Mesenchymal stem cell (in vitro differentiated cells and primary cell): ENCODE measurements at regions not wholly inside any gene's neighbourhood (a gene's known extent, or its start where the extent isn't known, plus 50 kb on each side); places are given as distances from the start of the nearest gene placed in this dataset.

Source experiments
- DNase-seq: peaks from one replicate; pipeline ENCODE4 v3.0.0-alpha.2; 2013
- H2AFZ ChIP-seq: one replicate; pipeline ENCODE4 v1.6.1; 2013; ENCODE audit warnings: low read depth, mild to moderate bottlenecking, control low read depth, inconsistent platforms, low read length, moderate library complexity
- H2AK5ac ChIP-seq: 2 replicates; pipeline ENCODE4 v1.6.1; 2013; ENCODE audit warnings: low read length, moderate library complexity, mild to moderate bottlenecking, inconsistent platforms; ENCODE audit not compliant: severe bottlenecking
- H2BK120ac ChIP-seq: one replicate; pipeline ENCODE4 v1.6.1; 2013; ENCODE audit warnings: low read depth, mild to moderate bottlenecking, inconsistent platforms, low read length, moderate library complexity
- H2BK12ac ChIP-seq, 2 experiments: one replicate each; pipeline ENCODE4 v1.6.1; 2013; ENCODE audit warnings: inconsistent platforms in 2 of 2, low read length in 2 of 2, mild to moderate bottlenecking in 2 of 2, moderate library complexity in 2 of 2, control low read depth in 1 of 2
- H2BK15ac ChIP-seq: one replicate; pipeline ENCODE4 v1.6.1; 2013; ENCODE audit warnings: mild to moderate bottlenecking, low read depth, inconsistent platforms; ENCODE audit not compliant: poor library complexity, severe bottlenecking
- H2BK5ac ChIP-seq: 2 replicates; pipeline ENCODE4 v1.6.1; 2013; ENCODE audit warnings: low read depth, mild to moderate bottlenecking, low read length, control low read depth, inconsistent platforms; ENCODE audit not compliant: poor library complexity, severe bottlenecking
- H3K14ac ChIP-seq, 2 experiments: one replicate each; pipeline ENCODE4 v1.6.1; 2013; ENCODE audit warnings: inconsistent platforms in 2 of 2, low read length in 2 of 2, control low read depth in 1 of 2, mild to moderate bottlenecking in 1 of 2, moderate library complexity in 1 of 2
- H3K18ac ChIP-seq, 2 experiments: one replicate each; pipeline ENCODE4 v1.6.1; 2013; ENCODE audit warnings: inconsistent platforms in 2 of 2, low read length in 2 of 2, control low read depth in 1 of 2, low read depth in 1 of 2, mild to moderate bottlenecking in 1 of 2
- H3K23ac ChIP-seq, 2 experiments: one replicate each; pipeline ENCODE4 v1.6.1; 2013; ENCODE audit warnings: inconsistent platforms in 2 of 2, low read length in 2 of 2, mild to moderate bottlenecking in 2 of 2, moderate library complexity in 2 of 2, control low read depth in 1 of 2
- H3K27ac ChIP-seq: 2 replicates; pipeline ENCODE4 v1.5.1; 2013; ENCODE audit warnings: mild to moderate bottlenecking, moderate library complexity, low read length, control low read depth, inconsistent platforms; ENCODE audit not compliant: poor library complexity, severe bottlenecking
- H3K27me3 ChIP-seq, 2 experiments: 2 replicates each; pipeline versions ENCODE4 v1.6.1 to v1.7.0; 2013; ENCODE audit warnings: low read length in 2 of 2, mild to moderate bottlenecking in 2 of 2, moderate library complexity in 2 of 2, control low read depth in 1 of 2, inconsistent platforms in 1 of 2; ENCODE audit not compliant: control insufficient read depth in 1 of 2, insufficient read depth in 1 of 2
- H3K36me3 ChIP-seq, 2 experiments: 2 replicates each; pipeline versions ENCODE4 v1.6.1 to v1.7.0; 2013; ENCODE audit warnings: low read length in 2 of 2, control low read depth in 1 of 2, inconsistent platforms in 1 of 2, low read depth in 1 of 2, mild to moderate bottlenecking in 1 of 2; ENCODE audit not compliant: insufficient read depth in 2 of 2, control insufficient read depth in 1 of 2
- H3K4ac ChIP-seq, 2 experiments: one replicate each; pipeline ENCODE4 v1.6.1; 2013; ENCODE audit warnings: inconsistent platforms in 2 of 2, low read length in 2 of 2, mild to moderate bottlenecking in 2 of 2, moderate library complexity in 2 of 2, control low read depth in 1 of 2, low read depth in 1 of 2
- H3K4me1 ChIP-seq: 2 replicates; pipeline ENCODE4 v1.6.1; 2013; ENCODE audit warnings: low read depth, low read length, control low read depth; ENCODE audit not compliant: control insufficient read depth, insufficient read depth
- H3K4me2 ChIP-seq: 2 replicates; pipeline ENCODE4 v1.6.1; 2013; ENCODE audit warnings: low read length, mild to moderate bottlenecking, inconsistent platforms; ENCODE audit not compliant: poor library complexity, severe bottlenecking
- H3K4me3 ChIP-seq, 2 experiments: 2 replicates each; pipeline versions ENCODE4 v1.5.1 to v1.7.0; 2013; ENCODE audit warnings: low read length in 2 of 2, mild to moderate bottlenecking in 2 of 2, control low read depth in 1 of 2, low read depth in 1 of 2; ENCODE audit not compliant: insufficient read depth in 1 of 2
- H3K79me1 ChIP-seq: replicated peaks from 2 replicates; pipeline ENCODE4 v1.6.1; 2013; ENCODE audit warnings: mild to moderate bottlenecking, control low read depth, low read length, inconsistent platforms; ENCODE audit not compliant: poor library complexity, severe bottlenecking
- H3K9ac ChIP-seq: 2 replicates; pipeline ENCODE4 v1.7.0; 2013; ENCODE audit warnings: mild to moderate bottlenecking, low read length, moderate library complexity
- H3K9me3 ChIP-seq: 2 replicates; pipeline ENCODE4 v1.7.0; 2013; ENCODE audit warnings: mild to moderate bottlenecking, low read length; ENCODE audit not compliant: control insufficient read depth
- H4K8ac ChIP-seq: one replicate; pipeline ENCODE4 v1.6.1; 2013; ENCODE audit warnings: inconsistent platforms, mild to moderate bottlenecking, low read length, moderate library complexity
- H4K91ac ChIP-seq: one replicate; pipeline ENCODE4 v1.6.1; 2013; ENCODE audit warnings: mild to moderate bottlenecking, low read length, inconsistent platforms
- WGBS: methylation state at CpG from one replicate; pipeline ENCODE4 v1.1.7; 2013; ENCODE audit warnings: mixed read lengths; 5-methylcytosine and 5-hydroxymethylcytosine counted together

- Histone ChIP-seq H3K18ac (no peak overlapping the region), H3K4me2 (no peak overlapping the region), H2BK12ac (no peak overlapping the region), H2AFZ (no peak overlapping the region), H3K27ac (no peak overlapping the region), H3K4me3 (no peak overlapping the region), H3K79me1 (no peaks in the 10 kb centered on the region), H3K23ac (no peak overlapping the region), H3K36me3 (no peaks in the 10 kb centered on the region), H3K4ac (no peak overlapping the region), H3K9ac (no peak overlapping the region), H3K4me1 (no peaks in the 10 kb centered on the region), H4K91ac (no peak overlapping the region), H3K14ac (no peak overlapping the region), H3K27me3 (peaks cover 6 to 37% of the 10 kb centered on the region in 2 experiments), H4K8ac (no peak overlapping the region), H2BK5ac (no peak overlapping the region), H2BK15ac (no peak overlapping the region), H2BK120ac (no peak overlapping the region), H2AK5ac (no peak overlapping the region), H3K9me3 (no peaks in the 10 kb centered on the region)
- 77% methylated on average over 7 of the region's 8 CpGs for WGBS
- no peak for DNase-seq
Measured at GRCh38 chr4:184953421-184953945, 64.8 kb upstream of the HELT start.

- H3K14ac ChIP-seq = no peak overlapping the region
- H3K36me3 ChIP-seq = no peaks in the 10 kb centered on the region
- no peaks in the 10 kb centered on the region for H3K4me1 ChIP-seq
- WGBS = 82% methylated on average over 9 of the region's 9 CpGs
- no peak overlapping the region for H3K4me3 ChIP-seq
- no peak overlapping the region for H3K27ac ChIP-seq
- no peak overlapping the region for H3K9ac ChIP-seq
- H2BK5ac ChIP-seq = no peak overlapping the region
- H4K91ac ChIP-seq = no peak overlapping the region
- H3K18ac ChIP-seq = no peak overlapping the region
- peaks cover 4 to 32% of the 10 kb centered on the region in 2 experiments for H3K27me3 ChIP-seq
- H3K23ac ChIP-seq = no peak overlapping the region
- H3K4me2 ChIP-seq = no peak overlapping the region
- H2BK15ac ChIP-seq = no peak overlapping the region
- no peak overlapping the region for H2AFZ ChIP-seq
- H3K4ac ChIP-seq = no peak overlapping the region
- H3K9me3 ChIP-seq = no peaks in the 10 kb centered on the region
- H2AK5ac ChIP-seq = no peak overlapping the region
- H3K79me1 ChIP-seq = no peaks in the 10 kb centered on the region
- no peak overlapping the region for H2BK12ac ChIP-seq
- no peak overlapping the region for H2BK120ac ChIP-seq
- no peak overlapping the region for H4K8ac ChIP-seq
- DNase-seq = no peak
Measured at GRCh38 chr4:184953971-184954370, 64.3 kb upstream of the HELT start.

GRCh38 chr4:184954482-184954881 is 63.8 kb upstream of the HELT start:
- no peaks in the 10 kb centered on the region for H3K36me3 ChIP-seq
- no peak overlapping the region for H2AK5ac ChIP-seq
- no peak overlapping the region for H3K18ac ChIP-seq
- no peak overlapping the region for H2BK120ac ChIP-seq
- peaks cover 0 to 29% of the 10 kb centered on the region in 2 experiments for H3K27me3 ChIP-seq
- H3K4me2 ChIP-seq = no peak overlapping the region
- H3K79me1 ChIP-seq = no peaks in the 10 kb centered on the region
- H3K4me1 ChIP-seq = no peaks in the 10 kb centered on the region
- H3K27ac ChIP-seq = no peak overlapping the region
- no peak overlapping the region for H2BK15ac ChIP-seq
- 81% methylated on average over 12 of the region's 12 CpGs for WGBS
- H3K23ac ChIP-seq = no peak overlapping the region
- no peak overlapping the region for H2AFZ ChIP-seq
- DNase-seq = no peak
- no peak overlapping the region for H3K14ac ChIP-seq
- H2BK5ac ChIP-seq = no peak overlapping the region
- H3K4ac ChIP-seq = no peak overlapping the region
- H3K9me3 ChIP-seq = no peaks in the 10 kb centered on the region
- H3K4me3 ChIP-seq = no peak overlapping the region
- H2BK12ac ChIP-seq = no peak overlapping the region
- no peak overlapping the region for H4K91ac ChIP-seq
- H3K9ac ChIP-seq = no peak overlapping the region
- H4K8ac ChIP-seq = no peak overlapping the region

GRCh38 chr4:184955116-184955515 is 63.2 kb upstream of the HELT start:
- no peak for DNase-seq
- Histone ChIP-seq H3K9me3 (no peaks in the 10 kb centered on the region), H3K4me3 (no peak overlapping the region), H2AK5ac (no peak overlapping the region), H4K91ac (no peak overlapping the region), H3K9ac (no peak overlapping the region), H3K14ac (no peak overlapping the region), H3K4me1 (no peaks in the 10 kb centered on the region), H3K4ac (no peak overlapping the region), H3K36me3 (no peaks in the 10 kb centered on the region), H3K18ac (no peak overlapping the region), H2BK15ac (no peak overlapping the region), H2BK120ac (no peak overlapping the region), H4K8ac (no peak overlapping the region), H3K27ac (no peak overlapping the region), H3K27me3 (peaks cover 2 to 30% of the 10 kb centered on the region in 2 experiments), H2BK5ac (no peak overlapping the region), H3K23ac (no peak overlapping the region), H3K4me2 (no peak overlapping the region), H2AFZ (no peak overlapping the region), H3K79me1 (no peaks in the 10 kb centered on the region), H2BK12ac (no peak overlapping the region)
- WGBS = 74% methylated on average over 4 of the region's 5 CpGs
